Fibroblast of lung (primary cell): ENCODE measurements at regions not wholly inside any gene's neighbourhood (a gene's known extent, or its start where the extent isn't known, plus 50 kb on each side); places are given as distances from the start of the nearest gene placed in this dataset.

Experiments
- DNase-seq, 2 donors: peaks; one replicate each; pipeline versions ENCODE4 v3.0.0 to v3.0.0-alpha.2; 2010; ENCODE audit warnings: low read depth in 2 of 2
- H2AFZ ChIP-seq: 2 replicates; pipeline ENCODE4 v1.5.1; 2012; ENCODE audit warnings: low read length, control low read depth, inconsistent platforms
- H3K27ac ChIP-seq: 2 replicates; pipeline ENCODE4 v1.5.1; 2011; ENCODE audit warnings: low read length, control low read depth; ENCODE audit not compliant: insufficient read depth
- H3K27me3 ChIP-seq: 2 replicates; pipeline ENCODE4 v1.5.1; 2011; ENCODE audit warnings: mild to moderate bottlenecking, low read length; ENCODE audit not compliant: control insufficient read depth, insufficient read depth
- H3K36me3 ChIP-seq: 2 replicates; pipeline ENCODE4 v1.5.1; 2011; ENCODE audit warnings: low read length; ENCODE audit not compliant: control insufficient read depth, insufficient read depth
- H3K4me1 ChIP-seq: 2 replicates; pipeline ENCODE4 v1.5.1; 2011; ENCODE audit warnings: low read length; ENCODE audit not compliant: control insufficient read depth, insufficient read depth; ENCODE audit errors: extremely low read depth
- H3K4me2 ChIP-seq: 2 replicates; pipeline ENCODE4 v1.5.1; 2011; ENCODE audit warnings: low read length, control low read depth; ENCODE audit not compliant: insufficient read depth; ENCODE audit errors: extremely low read depth
- H3K4me3 ChIP-seq, 4 experiments: fragments of 200-600 bp in 1 of 4; sonication (generic) in 1 of 4; replicated peaks in 1 of 4; 2 replicates each; pipeline ENCODE4 v1.5.1; 2011 to 2016; ENCODE audit warnings: low read length in 4 of 4, low read depth in 3 of 4, mild to moderate bottlenecking in 3 of 4, control low read depth in 2 of 4, inconsistent platforms in 1 of 4, mixed read lengths in 1 of 4; ENCODE audit not compliant: insufficient read depth in 1 of 4; ENCODE audit errors: control extremely low read depth in 1 of 4
- H3K79me2 ChIP-seq: 2 replicates; pipeline ENCODE4 v1.5.1; 2012; ENCODE audit warnings: mild to moderate bottlenecking, low read length, inconsistent platforms; ENCODE audit not compliant: control insufficient read depth, insufficient read depth
- H3K9ac ChIP-seq: 2 replicates; pipeline ENCODE4 v1.5.1; 2011; ENCODE audit warnings: mild to moderate bottlenecking, low read length, control low read depth; ENCODE audit not compliant: insufficient read depth
- H3K9me3 ChIP-seq: 2 replicates; pipeline ENCODE4 v1.5.1; 2012; ENCODE audit warnings: low read depth, low read length; ENCODE audit not compliant: control insufficient read depth, insufficient read depth
- H4K20me1 ChIP-seq: 2 replicates; pipeline ENCODE4 v1.5.1; 2011; ENCODE audit warnings: low read length; ENCODE audit not compliant: control insufficient read depth, insufficient read depth; ENCODE audit errors: extremely low read depth
- EZH2 ChIP-seq: IDR thresholded peaks from 2 replicates; pipeline ENCODE4 v1.5.1; 2012; ENCODE audit warnings: low read length, control low read depth, mild to moderate bottlenecking; ENCODE audit errors: missing control alignments
- TF ChIP-seq, protein P1 (sequence below), 2 donors: IDR thresholded peaks in 1 of 2; conservative IDR thresholded peaks in 1 of 2; 1 replicate in 1 of 2; 2 replicates in 1 of 2; pipeline ENCODE4 v1.5.1; 2011 to 2012; ENCODE audit warnings: low read length in 2 of 2, control low read depth in 1 of 2, inconsistent platforms in 1 of 2, low read depth in 1 of 2, mild to moderate bottlenecking in 1 of 2

- no peaks in the 10 kb centered on the region for H3K36me3 ChIP-seq
These were observed 161.0 kb downstream of the PPP1R2C start for GRCh38 chrX:42616981-42617380.

DNA sequence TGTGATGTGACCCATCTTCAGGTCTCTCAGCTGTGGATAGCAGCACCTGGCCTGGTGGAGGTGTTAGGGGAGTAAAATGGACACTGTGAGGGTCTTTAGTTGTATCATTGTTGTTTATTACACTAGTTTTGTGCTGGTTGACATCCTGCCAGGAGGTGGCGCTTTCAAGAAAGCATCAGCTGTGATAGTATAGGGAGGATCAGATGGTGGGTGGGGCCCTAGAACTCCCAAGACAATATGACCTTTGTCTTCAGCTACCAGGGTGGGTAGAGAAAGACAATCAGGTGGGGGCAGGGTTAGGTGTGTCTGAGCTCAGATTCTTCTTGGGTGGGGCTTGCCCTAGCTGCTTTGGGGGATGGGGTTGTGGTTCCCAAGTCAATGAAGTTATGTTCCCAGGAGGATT, 162.8 kb downstream of the PPP1R2C start:
- no peaks in the 10 kb centered on the region for H4K20me1 ChIP-seq
- H3K79me2 ChIP-seq: no peaks in the 10 kb centered on the region
- DNase-seq: no peak
- no peak overlapping the region for H3K27ac ChIP-seq
- H2AFZ ChIP-seq: no peak overlapping the region
- no peaks in the 10 kb centered on the region for H3K27me3 ChIP-seq
- H3K4me2 ChIP-seq: no peak overlapping the region
- no peak overlapping the region for H3K4me3 ChIP-seq
- H3K9ac ChIP-seq: no peak overlapping the region
- H3K9me3 ChIP-seq: no peaks in the 10 kb centered on the region
- H3K36me3 ChIP-seq: no peaks in the 10 kb centered on the region
- H3K4me1 ChIP-seq: no peaks in the 10 kb centered on the region
- TF ChIP-seq, protein P1, sequence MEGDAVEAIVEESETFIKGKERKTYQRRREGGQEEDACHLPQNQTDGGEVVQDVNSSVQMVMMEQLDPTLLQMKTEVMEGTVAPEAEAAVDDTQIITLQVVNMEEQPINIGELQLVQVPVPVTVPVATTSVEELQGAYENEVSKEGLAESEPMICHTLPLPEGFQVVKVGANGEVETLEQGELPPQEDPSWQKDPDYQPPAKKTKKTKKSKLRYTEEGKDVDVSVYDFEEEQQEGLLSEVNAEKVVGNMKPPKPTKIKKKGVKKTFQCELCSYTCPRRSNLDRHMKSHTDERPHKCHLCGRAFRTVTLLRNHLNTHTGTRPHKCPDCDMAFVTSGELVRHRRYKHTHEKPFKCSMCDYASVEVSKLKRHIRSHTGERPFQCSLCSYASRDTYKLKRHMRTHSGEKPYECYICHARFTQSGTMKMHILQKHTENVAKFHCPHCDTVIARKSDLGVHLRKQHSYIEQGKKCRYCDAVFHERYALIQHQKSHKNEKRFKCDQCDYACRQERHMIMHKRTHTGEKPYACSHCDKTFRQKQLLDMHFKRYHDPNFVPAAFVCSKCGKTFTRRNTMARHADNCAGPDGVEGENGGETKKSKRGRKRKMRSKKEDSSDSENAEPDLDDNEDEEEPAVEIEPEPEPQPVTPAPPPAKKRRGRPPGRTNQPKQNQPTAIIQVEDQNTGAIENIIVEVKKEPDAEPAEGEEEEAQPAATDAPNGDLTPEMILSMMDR (conservative IDR thresholded peaks at IDR 0.05 in 1 of 2, IDR thresholded peaks at IDR 0.05 in 1 of 2; ENCODE audit: low read depth in 1 of 2, low read length in 2 of 2): no peak
- TF ChIP-seq EZH2: no peak

More at GRCh38 chrX:42616981-42617380, 161.0 kb downstream of the PPP1R2C start:
- no peak overlapping the region for H2AFZ ChIP-seq
- H3K27ac ChIP-seq: no peak overlapping the region
- no peaks in the 10 kb centered on the region for H3K27me3 ChIP-seq
- H3K79me2 ChIP-seq: no peaks in the 10 kb centered on the region
- no peak for TF ChIP-seq EZH2
- TF ChIP-seq, protein P1 (conservative IDR thresholded peaks at IDR 0.05 in 1 of 2, IDR thresholded peaks at IDR 0.05 in 1 of 2; ENCODE audit: low read depth in 1 of 2, low read length in 2 of 2): no peak
- no peaks in the 10 kb centered on the region for H3K9me3 ChIP-seq
- DNase-seq: no peak
- H3K4me2 ChIP-seq: no peak overlapping the region
- H3K4me1 ChIP-seq: no peaks in the 10 kb centered on the region
- no peak overlapping the region for H3K4me3 ChIP-seq
- no peak overlapping the region for H3K9ac ChIP-seq
- no peaks in the 10 kb centered on the region for H4K20me1 ChIP-seq

GRCh38 chrX:42606591-42606990, 171.4 kb downstream of the PPP1R2C start:
- Histone ChIP-seq H3K4me2 (no peak overlapping the region), H3K27me3 (no peaks in the 10 kb centered on the region), H3K27ac (no peak overlapping the region), H4K20me1 (no peaks in the 10 kb centered on the region), H3K9ac (no peak overlapping the region), H3K4me1 (no peaks in the 10 kb centered on the region), H3K79me2 (no peaks in the 10 kb centered on the region), H3K4me3 (no peak overlapping the region), H3K9me3 (no peaks in the 10 kb centered on the region), H2AFZ (no peak overlapping the region), H3K36me3 (no peaks in the 10 kb centered on the region)
- TF ChIP-seq, protein P1 (conservative IDR thresholded peaks at IDR 0.05 in 1 of 2, IDR thresholded peaks at IDR 0.05 in 1 of 2; ENCODE audit: low read depth in 1 of 2, low read length in 2 of 2): no peak
- no peak for TF ChIP-seq EZH2
- DNase-seq: no peak
